Sigmoid colon (tissue), 6 donors: ENCODE measurements at regions not wholly inside any gene's neighbourhood (a gene's known extent, or its start where the extent isn't known, plus 50 kb on each side); places are given as distances from the start of the nearest gene placed in this dataset.

Experiments used
- DNase-seq: peaks from one replicate; pipeline ENCODE4 v3.0.0-alpha.2; 2019
- H3K27ac ChIP-seq, 4 donors: fragments of 200-600 bp; sonication (generic); one replicate each; pipeline ENCODE4 v1.5.1; 2016 to 2019; ENCODE audit warnings: mild to moderate bottlenecking in 1 of 4
- H3K27me3 ChIP-seq, 3 donors: fragments of 200-600 bp; sonication (generic); one replicate each; pipeline ENCODE4 v1.5.1; 2019; ENCODE audit warnings: mild to moderate bottlenecking in 1 of 3
- H3K36me3 ChIP-seq, 4 donors: fragments of 200-600 bp; sonication (generic); one replicate each; pipeline ENCODE4 v1.5.1; 2016 to 2019
- H3K4me1 ChIP-seq, 4 donors: fragments of 200-600 bp; sonication (generic); one replicate each; pipeline ENCODE4 v1.5.1; 2017 to 2019
- H3K4me3 ChIP-seq, 4 donors: fragments of 200-600 bp; sonication (generic); one replicate each; pipeline ENCODE4 v1.5.1; 2017 to 2019; ENCODE audit warnings: mild to moderate bottlenecking in 2 of 4, moderate library complexity in 1 of 4
- H3K9me3 ChIP-seq, 4 donors: fragments of 200-600 bp in 3 of 4; sonication (generic) in 3 of 4; one replicate each; pipeline versions ENCODE4 v1.5.1 to v1.6.1; 2013 to 2019
- CTCF ChIP-seq, 4 experiments: fragments of 450-650 bp in 3 of 4; fragments of 200-600 bp in 1 of 4; IDR thresholded peaks; one replicate each; pipeline ENCODE4 v1.5.1; 2016 to 2019; ENCODE audit warnings: antibody characterized with exemption in 4 of 4, mild to moderate bottlenecking in 3 of 4, moderate library complexity in 2 of 4
- EP300 ChIP-seq, 4 donors: sonication (generic); formaldehyde crosslinking; IDR thresholded peaks; one replicate each; pipeline ENCODE4 v1.6.1; 2017; ENCODE audit warnings: antibody characterized with exemption in 4 of 4
- POLR2A ChIP-seq, 2 donors: fragments of 450-650 bp; IDR thresholded peaks; one replicate each; pipeline ENCODE4 v1.6.1; 2016; ENCODE audit warnings: antibody characterized with exemption in 2 of 2, mild to moderate bottlenecking in 2 of 2, moderate library complexity in 2 of 2
- POLR2AphosphoS5 ChIP-seq, 4 donors: sonication (generic); formaldehyde crosslinking; IDR thresholded peaks; one replicate each; pipeline ENCODE4 v1.6.1; 2017; ENCODE audit warnings: antibody characterized with exemption in 4 of 4
- WGBS, 2 donors: extraction: QIAGEN DNeasy Blood & Tissue Kit; methylation state at CpG; one replicate each; pipeline ENCODE4 v1.1.7; 2013; 5-methylcytosine and 5-hydroxymethylcytosine counted together
- intact Hi-C: fragments of 100-400 bp; cut with DNase I; formaldehyde crosslinking; loops from one replicate; pipeline ENCODE4 v1.15.1; 2023
- donor health status: healthy with polysubstance abuse.
- donor health status: healthy.

GRCh38 chr3:96190024-96190616 lies 624.3 kb upstream of the EPHA6 start:
- H3K4me3 ChIP-seq = no peak overlapping the region
- DNase-seq = no peak
- H3K9me3 ChIP-seq = no peaks in the 10 kb centered on the region
- TF ChIP-seq POLR2AphosphoS5 (IDR thresholded peaks at IDR 0.05) (no peak), CTCF (IDR thresholded peaks at IDR 0.05) (no peak), POLR2A (IDR thresholded peaks at IDR 0.05) (no peak), EP300 (IDR thresholded peaks at IDR 0.05) (no peak)
- H3K27ac ChIP-seq = no peak overlapping the region
- WGBS, 2 donors = 85 to 91% methylated on average over 8 of the region's 8 CpGs
- no peaks in the 10 kb centered on the region for H3K4me1 ChIP-seq
- H3K36me3 ChIP-seq = no peaks in the 10 kb centered on the region
- intact Hi-C loops = no loop called here
- no peaks in the 10 kb centered on the region for H3K27me3 ChIP-seq

GRCh38 chr3:96192966-96193550 lies 621.3 kb upstream of the EPHA6 start:
- Histone ChIP-seq H3K27me3 (no peaks in the 10 kb centered on the region), H3K4me3 (no peak overlapping the region), H3K4me1 (no peaks in the 10 kb centered on the region), H3K36me3 (no peaks in the 10 kb centered on the region), H3K27ac (no peak overlapping the region), H3K9me3 (no peaks in the 10 kb centered on the region)
- TF ChIP-seq CTCF (IDR thresholded peaks at IDR 0.05) (no peak), EP300 (IDR thresholded peaks at IDR 0.05) (no peak), POLR2A (IDR thresholded peaks at IDR 0.05) (no peak), POLR2AphosphoS5 (IDR thresholded peaks at IDR 0.05) (no peak)
- intact Hi-C loops = no loop called here
- 62 to 71% methylated on average over 4 of the region's 4 CpGs for WGBS, 2 donors
- no peak for DNase-seq

- H3K4me1 ChIP-seq = no peaks in the 10 kb centered on the region
- intact Hi-C loops = no loop called here
- H3K9me3 ChIP-seq = peaks cover 0 to 2% (median 0%) of the 10 kb centered on the region in 4 donors
- H3K27me3 ChIP-seq = no peaks in the 10 kb centered on the region
- no peak overlapping the region for H3K4me3 ChIP-seq
- TF ChIP-seq CTCF (IDR thresholded peaks at IDR 0.05) (no peak), POLR2A (IDR thresholded peaks at IDR 0.05) (no peak), EP300 (IDR thresholded peaks at IDR 0.05) (no peak), POLR2AphosphoS5 (IDR thresholded peaks at IDR 0.05) (no peak)
- H3K36me3 ChIP-seq = no peaks in the 10 kb centered on the region
- no peak for DNase-seq
- WGBS, 2 donors = 48 to 71% methylated on average over 1 of the region's 1 CpG
- H3K27ac ChIP-seq = no peak overlapping the region
These were observed 613.5 kb upstream of the EPHA6 start for GRCh38 chr3:96200897-96201296.

GRCh38 chr3:96201463-96201862 lies 612.9 kb upstream of the EPHA6 start:
- intact Hi-C loops = no loop called here
- TF ChIP-seq POLR2A (IDR thresholded peaks at IDR 0.05) (no peak), EP300 (IDR thresholded peaks at IDR 0.05) (no peak), POLR2AphosphoS5 (IDR thresholded peaks at IDR 0.05) (no peak), CTCF (IDR thresholded peaks at IDR 0.05) (no peak)
- Histone ChIP-seq H3K36me3 (no peaks in the 10 kb centered on the region), H3K9me3 (peaks cover 0 to 2% (median 0%) of the 10 kb centered on the region in 4 donors), H3K27ac (no peak overlapping the region), H3K4me1 (no peaks in the 10 kb centered on the region), H3K27me3 (no peaks in the 10 kb centered on the region), H3K4me3 (no peak overlapping the region)
- WGBS, 2 donors = 89 to 92% methylated on average over 6 of the region's 6 CpGs
- no peak for DNase-seq

- H3K27ac ChIP-seq = no peak overlapping the region
- H3K4me1 ChIP-seq = no peaks in the 10 kb centered on the region
- DNase-seq = no peak
- no peaks in the 10 kb centered on the region for H3K36me3 ChIP-seq
- H3K4me3 ChIP-seq = no peak overlapping the region
- H3K27me3 ChIP-seq = no peaks in the 10 kb centered on the region
- 94 to 95% methylated on average over 1 of the region's 1 CpG for WGBS, 2 donors
- no peak for TF ChIP-seq EP300 (IDR thresholded peaks at IDR 0.05)
- TF ChIP-seq CTCF (IDR thresholded peaks at IDR 0.05) = no peak
- no peak for TF ChIP-seq POLR2AphosphoS5 (IDR thresholded peaks at IDR 0.05)
- TF ChIP-seq POLR2A (IDR thresholded peaks at IDR 0.05) = no peak
- H3K9me3 ChIP-seq = peaks cover 0 to 2% (median 0%) of the 10 kb centered on the region in 4 donors
- intact Hi-C loops = no loop called here
These were observed 612.2 kb upstream of the EPHA6 start for GRCh38 chr3:96202181-96202580.
